ENCODE measurements at regions not wholly inside any gene's neighbourhood (a gene's known extent, or its start where the extent isn't known, plus 50 kb on each side); places are given as distances from the start of the nearest gene placed in this dataset.

GRCh38 chr22:48968201-48968959 is 859.3 kb downstream of the BRD1 start:
- Histone ChIP-seq H3K4me3 (no peak overlapping the region), H3K4me1 (no peaks in the 10 kb centered on the region), H3K27ac (no peak overlapping the region), H3K27me3 (peaks cover 0 to 5% of the 10 kb centered on the region in 2 donors), H3K36me3 (no peaks in the 10 kb centered on the region), H3K9me3 (no peaks in the 10 kb centered on the region)
- intact Hi-C loops (cut with DNase I), result no loop called here
- ATAC-seq (peak; percentile 53), DNase-seq (peak in 1 of 4 donors; percentile 36)
- TF ChIP-seq, protein P1, sequence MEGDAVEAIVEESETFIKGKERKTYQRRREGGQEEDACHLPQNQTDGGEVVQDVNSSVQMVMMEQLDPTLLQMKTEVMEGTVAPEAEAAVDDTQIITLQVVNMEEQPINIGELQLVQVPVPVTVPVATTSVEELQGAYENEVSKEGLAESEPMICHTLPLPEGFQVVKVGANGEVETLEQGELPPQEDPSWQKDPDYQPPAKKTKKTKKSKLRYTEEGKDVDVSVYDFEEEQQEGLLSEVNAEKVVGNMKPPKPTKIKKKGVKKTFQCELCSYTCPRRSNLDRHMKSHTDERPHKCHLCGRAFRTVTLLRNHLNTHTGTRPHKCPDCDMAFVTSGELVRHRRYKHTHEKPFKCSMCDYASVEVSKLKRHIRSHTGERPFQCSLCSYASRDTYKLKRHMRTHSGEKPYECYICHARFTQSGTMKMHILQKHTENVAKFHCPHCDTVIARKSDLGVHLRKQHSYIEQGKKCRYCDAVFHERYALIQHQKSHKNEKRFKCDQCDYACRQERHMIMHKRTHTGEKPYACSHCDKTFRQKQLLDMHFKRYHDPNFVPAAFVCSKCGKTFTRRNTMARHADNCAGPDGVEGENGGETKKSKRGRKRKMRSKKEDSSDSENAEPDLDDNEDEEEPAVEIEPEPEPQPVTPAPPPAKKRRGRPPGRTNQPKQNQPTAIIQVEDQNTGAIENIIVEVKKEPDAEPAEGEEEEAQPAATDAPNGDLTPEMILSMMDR (IDR thresholded peaks at IDR 0.05), result no peak

- no peaks in the 10 kb centered on the region for H3K4me1 ChIP-seq
- H3K4me3 ChIP-seq, result no peak overlapping the region
- intact Hi-C loops (cut with DNase I), result no loop called here
- no peak for ATAC-seq
- H3K27me3 ChIP-seq, result peaks cover 0 to 29% of the 10 kb centered on the region in 2 donors
- TF ChIP-seq, protein P1 (IDR thresholded peaks at IDR 0.05), result no peak
- DNase-seq, result no peak
- peaks cover 0 to 3% of the 10 kb centered on the region in 2 donors for H3K9me3 ChIP-seq
- H3K36me3 ChIP-seq, result no peaks in the 10 kb centered on the region
- no peak overlapping the region for H3K27ac ChIP-seq
Observed at GRCh38 chr22:48963405-48963804, 864.3 kb downstream of the BRD1 start.

DNA sequence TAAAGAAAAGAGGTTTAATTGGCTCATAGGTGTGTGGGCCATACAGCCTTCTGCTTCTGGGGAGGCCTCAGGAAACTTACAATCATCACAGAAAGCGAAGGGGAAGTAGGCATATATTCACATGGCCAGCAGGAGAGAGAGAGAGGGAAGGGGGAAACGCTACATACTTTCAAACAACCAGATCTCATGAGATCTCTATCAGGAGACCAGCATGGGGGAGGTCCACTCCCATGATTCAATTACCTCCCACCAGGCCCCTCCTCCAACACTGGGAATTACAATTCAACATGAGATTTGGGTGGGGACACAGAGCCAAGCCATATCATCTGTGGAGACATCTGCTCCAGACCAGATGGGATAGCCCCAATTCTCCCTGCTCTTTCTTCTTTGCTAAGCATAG is 866.0 kb downstream of the BRD1 start:
- TF ChIP-seq, protein P1 (IDR thresholded peaks at IDR 0.05), result no peak
- Histone ChIP-seq H3K4me1 (no peaks in the 10 kb centered on the region), H3K4me3 (no peak overlapping the region), H3K9me3 (peaks cover 0 to 3% of the 10 kb centered on the region in 2 donors), H3K36me3 (no peaks in the 10 kb centered on the region), H3K27ac (no peak overlapping the region), H3K27me3 (peaks cover 0 to 29% of the 10 kb centered on the region in 2 donors)
- ATAC-seq, result no peak
- no peak for DNase-seq
- intact Hi-C loops (cut with DNase I), result no loop called here

- ATAC-seq, result no peak
- Histone ChIP-seq H3K27me3 (peaks cover 0 to 29% of the 10 kb centered on the region in 2 donors), H3K36me3 (no peaks in the 10 kb centered on the region), H3K4me1 (no peaks in the 10 kb centered on the region), H3K9me3 (peaks cover 0 to 3% of the 10 kb centered on the region in 2 donors), H3K4me3 (no peak overlapping the region), H3K27ac (no peak overlapping the region)
- DNase-seq, result peak in 1 of 4 donors; percentile 27
- TF ChIP-seq, protein P1 (IDR thresholded peaks at IDR 0.05), result no peak
- intact Hi-C loops (cut with DNase I), result no loop called here
Observed at GRCh38 chr22:48960980-48961660, 866.6 kb downstream of the BRD1 start.

DNA sequence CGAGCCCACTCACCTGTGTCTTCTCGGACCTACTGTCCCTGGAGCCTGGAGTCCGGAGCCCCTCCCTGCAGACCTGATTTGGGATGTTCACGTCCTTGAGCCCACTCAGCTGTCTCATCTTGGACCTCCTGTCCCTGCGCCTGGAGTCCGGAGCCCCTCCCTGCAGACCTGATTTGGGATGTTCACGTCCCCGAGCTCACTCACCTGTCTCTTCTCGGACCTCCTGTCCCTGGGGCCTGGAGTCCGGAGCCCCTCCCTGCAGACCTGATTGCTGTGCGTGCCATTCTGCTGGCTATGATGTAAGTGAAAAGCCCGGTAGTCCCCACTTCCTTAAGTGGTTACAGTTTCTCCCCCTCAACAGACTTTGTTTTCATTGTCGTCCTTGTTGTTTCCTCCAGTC is 867.1 kb downstream of the BRD1 start:
- Histone ChIP-seq H3K36me3 (no peaks in the 10 kb centered on the region), H3K27ac (no peak overlapping the region), H3K4me3 (no peak overlapping the region), H3K27me3 (peaks cover 0 to 29% of the 10 kb centered on the region in 2 donors), H3K4me1 (no peaks in the 10 kb centered on the region), H3K9me3 (peaks cover 0 to 3% of the 10 kb centered on the region in 2 donors)
- no peak for ATAC-seq
- intact Hi-C loops (cut with DNase I), result no loop called here
- TF ChIP-seq, protein P1 (IDR thresholded peaks at IDR 0.05), result no peak
- DNase-seq, result no peak

Measured in left lung (tissue), 4 donors.